MG63 (cell line): ENCODE measurements at regions not wholly inside any gene's neighbourhood (a gene's known extent, or its start where the extent isn't known, plus 50 kb on each side); places are given as distances from the start of the nearest gene placed in this dataset.

Source experiments
- DNase-seq: peaks from one replicate; pipeline ENCODE4 v3.0.0-alpha.2; 2020
- H3K27me3 ChIP-seq: fragments of 250-450 bp; sonication (Bioruptor Pico); 2 replicates; pipeline ENCODE4 v1.5.1; 2020; ENCODE audit warnings: mild to moderate bottlenecking, moderate library complexity
- H3K36me3 ChIP-seq: fragments of 250-450 bp; sonication (Bioruptor Pico); 2 replicates; pipeline ENCODE4 v1.5.1; 2020; ENCODE audit warnings: mild to moderate bottlenecking, moderate library complexity
- H3K4me3 ChIP-seq: fragments of 250-450 bp; sonication (Bioruptor Pico); 2 replicates; pipeline ENCODE4 v1.5.1; 2020; ENCODE audit warnings: mild to moderate bottlenecking, moderate library complexity
- H3K9me3 ChIP-seq: fragments of 250-450 bp; sonication (Bioruptor Pico); 2 replicates; pipeline ENCODE4 v1.5.1; 2020; ENCODE audit warnings: mild to moderate bottlenecking, moderate library complexity

GRCh38 chr13:34420702-34421346, 521.2 kb upstream of the NBEA start:
- no peak for DNase-seq
- no peaks in the 10 kb centered on the region for H3K9me3 ChIP-seq
- no peaks in the 10 kb centered on the region for H3K27me3 ChIP-seq
- H3K4me3 ChIP-seq = no peak overlapping the region
- no peaks in the 10 kb centered on the region for H3K36me3 ChIP-seq

- Histone ChIP-seq H3K36me3 (no peaks in the 10 kb centered on the region), H3K27me3 (no peaks in the 10 kb centered on the region), H3K9me3 (no peaks in the 10 kb centered on the region), H3K4me3 (no peak overlapping the region)
- DNase-seq = no peak
Observed at GRCh38 chr13:34421347-34421719, 520.7 kb upstream of the NBEA start.

GRCh38 chr13:34421858-34422475, 520.1 kb upstream of the NBEA start:
- Histone ChIP-seq H3K9me3 (no peaks in the 10 kb centered on the region), H3K4me3 (no peak overlapping the region)
- DNase-seq = no peak

GRCh38 chr13:34422956-34423355, 519.1 kb upstream of the NBEA start:
- Histone ChIP-seq H3K27me3 (no peaks in the 10 kb centered on the region), H3K9me3 (no peaks in the 10 kb centered on the region), H3K36me3 (no peaks in the 10 kb centered on the region), H3K4me3 (no peak overlapping the region)
- no peak for DNase-seq

More at GRCh38 chr13:34421858-34422475, 520.1 kb upstream of the NBEA start:
- no peaks in the 10 kb centered on the region for H3K27me3 ChIP-seq
- H3K36me3 ChIP-seq = no peaks in the 10 kb centered on the region

GRCh38 chr13:34425327-34425949, 516.6 kb upstream of the NBEA start:
- no peaks in the 10 kb centered on the region for H3K27me3 ChIP-seq
- DNase-seq = no peak
- H3K36me3 ChIP-seq = no peaks in the 10 kb centered on the region
- H3K9me3 ChIP-seq = no peaks in the 10 kb centered on the region
- no peak overlapping the region for H3K4me3 ChIP-seq

- no peak for DNase-seq
- no peak overlapping the region for H3K4me3 ChIP-seq
- no peaks in the 10 kb centered on the region for H3K9me3 ChIP-seq
- H3K27me3 ChIP-seq = no peaks in the 10 kb centered on the region
- no peaks in the 10 kb centered on the region for H3K36me3 ChIP-seq
Observed at GRCh38 chr13:34428911-34429310, 513.2 kb upstream of the NBEA start.

GRCh38 chr13:34430294-34430693, 511.8 kb upstream of the NBEA start:
- no peaks in the 10 kb centered on the region for H3K9me3 ChIP-seq
- H3K36me3 ChIP-seq = no peaks in the 10 kb centered on the region
- no peak for DNase-seq
- H3K4me3 ChIP-seq = no peak overlapping the region
- H3K27me3 ChIP-seq = no peaks in the 10 kb centered on the region

GRCh38 chr13:34431827-34432581, 510.1 kb upstream of the NBEA start:
- no peaks in the 10 kb centered on the region for H3K36me3 ChIP-seq
- DNase-seq = no peak
- no peaks in the 10 kb centered on the region for H3K9me3 ChIP-seq

GRCh38 chr13:34435338-34435737, 506.7 kb upstream of the NBEA start:
- DNase-seq = peak; percentile 27
- H3K36me3 ChIP-seq = no peaks in the 10 kb centered on the region

More at GRCh38 chr13:34431827-34432581, 510.1 kb upstream of the NBEA start:
- no peaks in the 10 kb centered on the region for H3K27me3 ChIP-seq
- no peak overlapping the region for H3K4me3 ChIP-seq

GRCh38 chr13:34437873-34438272, 504.2 kb upstream of the NBEA start:
- Histone ChIP-seq H3K9me3 (no peaks in the 10 kb centered on the region), H3K36me3 (no peaks in the 10 kb centered on the region), H3K27me3 (no peaks in the 10 kb centered on the region), H3K4me3 (no peak overlapping the region)
- DNase-seq = no peak

More at GRCh38 chr13:34435338-34435737, 506.7 kb upstream of the NBEA start:
- Histone ChIP-seq H3K4me3 (no peak overlapping the region), H3K9me3 (no peaks in the 10 kb centered on the region), H3K27me3 (no peaks in the 10 kb centered on the region)

GRCh38 chr13:34452831-34453230, 489.2 kb upstream of the NBEA start:
- H3K4me3 ChIP-seq = no peak overlapping the region
- no peaks in the 10 kb centered on the region for H3K9me3 ChIP-seq
- H3K27me3 ChIP-seq = no peaks in the 10 kb centered on the region
- DNase-seq = no peak
- H3K36me3 ChIP-seq = no peaks in the 10 kb centered on the region

- Histone ChIP-seq H3K9me3 (no peaks in the 10 kb centered on the region), H3K27me3 (no peaks in the 10 kb centered on the region), H3K36me3 (no peaks in the 10 kb centered on the region), H3K4me3 (no peak overlapping the region)
- DNase-seq = peak; percentile 1
Observed at GRCh38 chr13:34458756-34459715, 483.0 kb upstream of the NBEA start.

- no peaks in the 10 kb centered on the region for H3K9me3 ChIP-seq
- no peaks in the 10 kb centered on the region for H3K27me3 ChIP-seq
- H3K4me3 ChIP-seq = no peak overlapping the region
- no peak for DNase-seq
- H3K36me3 ChIP-seq = no peaks in the 10 kb centered on the region
Observed at GRCh38 chr13:34459856-34460255, 482.2 kb upstream of the NBEA start.

- peak; percentile 56 for DNase-seq
- H3K4me3 ChIP-seq = no peak overlapping the region
- no peaks in the 10 kb centered on the region for H3K36me3 ChIP-seq
- H3K27me3 ChIP-seq = no peaks in the 10 kb centered on the region
- H3K9me3 ChIP-seq = no peaks in the 10 kb centered on the region
Observed at GRCh38 chr13:34462843-34463242, 479.2 kb upstream of the NBEA start.

- Histone ChIP-seq H3K4me3 (no peak overlapping the region), H3K27me3 (no peaks in the 10 kb centered on the region), H3K36me3 (no peaks in the 10 kb centered on the region), H3K9me3 (no peaks in the 10 kb centered on the region)
- no peak for DNase-seq
Observed at GRCh38 chr13:34464011-34464410, 478.1 kb upstream of the NBEA start.

- H3K36me3 ChIP-seq = no peaks in the 10 kb centered on the region
- no peaks in the 10 kb centered on the region for H3K9me3 ChIP-seq
- no peak overlapping the region for H3K4me3 ChIP-seq
- DNase-seq = no peak
- H3K27me3 ChIP-seq = no peaks in the 10 kb centered on the region
Observed at GRCh38 chr13:34465423-34465922, 476.6 kb upstream of the NBEA start.
